GM18499 (cell line): ENCODE measurements at regions not wholly inside any gene's neighbourhood (a gene's known extent, or its start where the extent isn't known, plus 50 kb on each side); places are given as distances from the start of the nearest gene placed in this dataset.

Experiments used
- ATAC-seq: cut with Tn5 transposase; IDR thresholded peaks from one replicate; pipeline ENCODE4 v1.9.1; 2021; ENCODE audit warnings: moderate number of reproducible peaks; ENCODE audit not compliant: insufficient read depth, unreplicated experiment

GRCh38 chr2:150644298-150645067 lies 157.0 kb upstream of the RND3 start:
- ATAC-seq: no peak

- ATAC-seq: no peak
Observed at GRCh38 chr2:150643114-150643725, 155.8 kb upstream of the RND3 start.

GRCh38 chr2:150640039-150640438 lies 152.6 kb upstream of the RND3 start:
- no peak for ATAC-seq

- no peak for ATAC-seq
Observed at GRCh38 chr2:150639383-150639782, 151.9 kb upstream of the RND3 start.

GRCh38 chr2:150631236-150631821 lies 143.9 kb upstream of the RND3 start:
- no peak for ATAC-seq

- no peak for ATAC-seq
Observed at GRCh38 chr2:150630587-150631235, 143.2 kb upstream of the RND3 start.

GRCh38 chr2:150627526-150627925 lies 140.1 kb upstream of the RND3 start:
- no peak for ATAC-seq

- no peak for ATAC-seq
Observed at GRCh38 chr2:150626934-150627411, 139.5 kb upstream of the RND3 start.

- ATAC-seq: no peak
Observed at GRCh38 chr2:150625741-150626140, 138.3 kb upstream of the RND3 start.

- ATAC-seq: no peak
Observed at GRCh38 chr2:150625303-150625702, 137.8 kb upstream of the RND3 start.

GRCh38 chr2:150624001-150624401 lies 136.5 kb upstream of the RND3 start:
- no peak for ATAC-seq

GRCh38 chr2:150621526-150622213 lies 134.2 kb upstream of the RND3 start:
- no peak for ATAC-seq

GRCh38 chr2:150620855-150621254 lies 133.4 kb upstream of the RND3 start:
- no peak for ATAC-seq

- ATAC-seq: no peak
Observed at GRCh38 chr2:150620416-150620815, 132.9 kb upstream of the RND3 start.

- ATAC-seq: no peak
Observed at GRCh38 chr2:150619607-150620330, 132.3 kb upstream of the RND3 start.

GRCh38 chr2:150618245-150618895 lies 130.9 kb upstream of the RND3 start:
- no peak for ATAC-seq

- ATAC-seq: no peak
Observed at GRCh38 chr2:150617351-150617978, 130.0 kb upstream of the RND3 start.

GRCh38 chr2:150612957-150613710 lies 125.7 kb upstream of the RND3 start:
- no peak for ATAC-seq
